Central memory CD8-positive, alpha-beta T cell (primary cell): ENCODE measurements at regions not wholly inside any gene's neighbourhood (a gene's known extent, or its start where the extent isn't known, plus 50 kb on each side); places are given as distances from the start of the nearest gene placed in this dataset.
"Not testable (repeated sequence)": the region's sequence is repeated elsewhere in the genome, so short reads cannot be mapped to it uniquely, and the experiment has no call there.

Experiments
- ATAC-seq: fragments of 150-1000 bp; cut with Tn5 transposase; replicated peaks from 2 replicates; pipeline ENCODE4 v1.10.0; 2022; ENCODE audit warnings: mild to moderate bottlenecking, moderate FRiP score, moderate number of reproducible peaks; ENCODE audit not compliant: poor library complexity, severe bottlenecking; ENCODE audit errors: extremely low read depth
- DNase-seq, 2 donors: peaks; one replicate each; pipeline ENCODE4 v3.0.0; 2021; ENCODE audit warnings: low spot score in 2 of 2
- H3K27ac Mint-ChIP-seq: one replicate; pipeline ENCODE4 v1.8.0; 2022; ENCODE audit warnings: low read depth, mild to moderate bottlenecking, moderate library complexity, mixed read lengths
- H3K27me3 Mint-ChIP-seq: one replicate; pipeline ENCODE4 v1.8.0; 2022; ENCODE audit warnings: mixed read lengths
- H3K36me3 Mint-ChIP-seq: one replicate; pipeline ENCODE4 v1.8.0; 2022; ENCODE audit warnings: mild to moderate bottlenecking, moderate library complexity, mixed read lengths; ENCODE audit not compliant: insufficient read depth
- H3K4me1 Mint-ChIP-seq: one replicate; pipeline ENCODE4 v1.8.0; 2022; ENCODE audit warnings: mixed read lengths
- H3K4me3 Mint-ChIP-seq: one replicate; pipeline ENCODE4 v1.8.0; 2022; ENCODE audit warnings: mild to moderate bottlenecking, moderate library complexity, mixed read lengths
- H3K9me3 Mint-ChIP-seq: one replicate; pipeline ENCODE4 v1.8.0; 2022; ENCODE audit warnings: mixed read lengths

GRCh38 chrX:44062840-44063239 is 89.7 kb upstream of the NDP start:
- Mint-ChIP-seq H3K4me1 (no peaks in the 10 kb centered on the region), H3K9me3 (no peaks in the 10 kb centered on the region), H3K4me3 (no peak overlapping the region), H3K27ac (no peak overlapping the region), H3K27me3 (no peaks in the 10 kb centered on the region), H3K36me3 (no peaks in the 10 kb centered on the region)
- DNase-seq (no peak), ATAC-seq (no peak)

- H3K27me3 Mint-ChIP-seq: no peaks in the 10 kb centered on the region
- ATAC-seq (no peak), DNase-seq (no peak)
- no peaks in the 10 kb centered on the region for H3K36me3 Mint-ChIP-seq
- no peaks in the 10 kb centered on the region for H3K4me1 Mint-ChIP-seq
- H3K27ac Mint-ChIP-seq: no peak overlapping the region
- H3K9me3 Mint-ChIP-seq: no peaks in the 10 kb centered on the region
- H3K4me3 Mint-ChIP-seq: no peak overlapping the region
Measured at GRCh38 chrX:44061968-44062614, 88.9 kb upstream of the NDP start.

DNA sequence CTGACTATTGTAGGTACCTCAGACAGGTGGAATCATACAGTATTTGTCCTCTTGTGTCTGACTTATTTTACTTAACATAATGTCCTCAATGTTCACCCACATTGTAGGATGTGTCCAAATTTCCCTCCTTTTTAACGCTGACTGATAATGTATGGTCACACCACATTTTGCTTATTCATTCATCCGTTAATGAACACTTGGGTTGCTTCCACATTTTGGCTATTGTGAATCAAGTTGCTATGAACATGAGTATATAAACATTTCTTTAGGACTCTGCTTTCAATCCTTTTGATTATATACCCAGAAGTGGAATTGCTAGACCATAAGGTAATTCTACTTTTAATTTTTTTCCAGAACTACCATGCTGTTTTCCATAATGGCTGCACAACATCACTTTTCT is 87.0 kb upstream of the NDP start:
- H3K4me3 Mint-ChIP-seq: no peak overlapping the region
- H3K36me3 Mint-ChIP-seq: no peaks in the 10 kb centered on the region
- H3K9me3 Mint-ChIP-seq: no peaks in the 10 kb centered on the region
- no peak overlapping the region for H3K27ac Mint-ChIP-seq
- no peaks in the 10 kb centered on the region for H3K27me3 Mint-ChIP-seq
- DNase-seq: no peak
- no peak for ATAC-seq
- peaks cover 9% of the 10 kb centered on the region for H3K4me1 Mint-ChIP-seq

DNA sequence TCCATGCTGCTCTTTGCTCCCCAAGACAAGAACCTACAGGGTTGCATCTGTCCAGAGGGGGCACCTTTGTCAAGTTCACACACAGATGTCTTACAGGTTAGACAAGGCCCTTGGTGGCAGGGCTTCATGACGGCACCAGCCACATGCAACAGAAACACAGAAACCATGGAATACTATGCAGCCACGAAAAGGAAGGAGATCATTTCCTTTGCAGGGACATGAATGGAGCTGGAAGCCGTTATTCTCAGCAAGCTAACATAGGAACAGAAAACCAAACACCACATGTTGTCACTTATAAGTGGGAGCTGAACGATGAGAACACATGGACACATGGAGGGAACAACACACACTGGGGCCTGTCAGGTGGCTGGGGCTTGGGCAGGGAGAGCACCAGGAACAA is 85.1 kb upstream of the NDP start:
- Mint-ChIP-seq H3K4me1 (peaks cover 14% of the 10 kb centered on the region), H3K9me3 (no peaks in the 10 kb centered on the region), H3K4me3 (no peak overlapping the region), H3K36me3 (no peaks in the 10 kb centered on the region), H3K27me3 (no peaks in the 10 kb centered on the region), H3K27ac (no peak overlapping the region)
- DNase-seq: no peak
- ATAC-seq: no peak

DNA sequence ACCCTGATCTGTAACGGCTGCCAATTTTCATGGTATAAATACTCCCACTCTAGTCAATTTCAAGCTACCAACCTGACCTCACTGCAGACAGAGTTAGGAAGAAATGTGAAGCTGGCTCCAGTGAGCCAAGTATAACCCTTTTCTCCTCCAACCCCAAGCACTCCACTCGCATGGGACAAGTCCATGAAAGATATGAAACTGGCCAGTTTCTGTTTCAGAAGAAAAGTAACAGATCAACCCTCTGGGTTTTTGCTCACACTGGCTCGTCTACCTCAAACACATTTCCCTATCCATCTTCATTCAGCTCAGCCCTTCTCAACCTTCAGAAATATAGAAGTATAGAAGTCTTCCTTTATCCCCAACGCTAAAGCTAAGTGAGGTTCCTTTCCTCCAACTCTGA is 82.4 kb upstream of the NDP start:
- no peak for DNase-seq
- no peak overlapping the region for H3K27ac Mint-ChIP-seq
- peak overlapping the region; percentile 48 for H3K4me3 Mint-ChIP-seq

GRCh38 chrX:44054863-44055601 is 81.8 kb upstream of the NDP start:
- ATAC-seq (no peak), DNase-seq (no peak)
- Mint-ChIP-seq H3K4me1 (peaks cover 14% of the 10 kb centered on the region), H3K9me3 (no peaks in the 10 kb centered on the region), H3K27me3 (no peaks in the 10 kb centered on the region), H3K36me3 (no peaks in the 10 kb centered on the region), H3K4me3 (peak overlapping the region; percentile 48), H3K27ac (no peak overlapping the region)

More for the DNA sequence above, 82.4 kb upstream of the NDP start:
- Mint-ChIP-seq H3K36me3 (no peaks in the 10 kb centered on the region), H3K27me3 (no peaks in the 10 kb centered on the region), H3K4me1 (peaks cover 14% of the 10 kb centered on the region), H3K9me3 (no peaks in the 10 kb centered on the region)
- ATAC-seq: no peak

- DNase-seq, H3K27me3 Mint-ChIP-seq, H3K9me3 Mint-ChIP-seq, ATAC-seq, H3K36me3 Mint-ChIP-seq, H3K4me3 Mint-ChIP-seq, H3K27ac Mint-ChIP-seq, H3K4me1 Mint-ChIP-seq: not testable (repeated sequence)
Measured at GRCh38 chrX:44045106-44045505, 71.9 kb upstream of the NDP start.

GRCh38 chrX:44043496-44043895 is 70.3 kb upstream of the NDP start:
- no peaks in the 10 kb centered on the region for H3K36me3 Mint-ChIP-seq
- H3K27me3 Mint-ChIP-seq: no peaks in the 10 kb centered on the region
- H3K9me3 Mint-ChIP-seq: no peaks in the 10 kb centered on the region
- no peak overlapping the region for H3K4me3 Mint-ChIP-seq
- H3K4me1 Mint-ChIP-seq: no peaks in the 10 kb centered on the region
- H3K27ac Mint-ChIP-seq: no peak overlapping the region
- DNase-seq: no peak
- no peak for ATAC-seq

DNA sequence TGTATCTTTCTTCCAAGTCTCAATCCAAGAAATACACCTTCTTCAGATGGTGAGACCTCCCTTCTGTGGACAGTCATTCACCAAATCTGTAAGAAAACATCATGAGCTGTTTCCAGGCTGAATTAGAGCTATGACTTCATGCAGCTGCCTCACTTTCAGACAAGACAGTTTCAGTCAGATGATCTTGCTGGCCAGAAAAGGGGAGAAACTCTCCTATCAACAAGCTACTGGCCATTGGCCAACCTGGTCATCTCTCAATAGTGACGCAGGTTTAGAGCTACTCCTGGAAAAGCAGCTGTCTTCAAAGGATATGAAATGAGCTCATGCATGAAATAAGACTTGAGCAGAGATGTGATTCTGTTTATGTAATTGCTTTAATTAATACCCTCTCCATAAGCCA is 69.6 kb upstream of the NDP start:
- ATAC-seq: no peak
- H3K36me3 Mint-ChIP-seq: no peaks in the 10 kb centered on the region
- no peak overlapping the region for H3K27ac Mint-ChIP-seq
- no peak overlapping the region for H3K4me3 Mint-ChIP-seq
- no peak for DNase-seq
- no peaks in the 10 kb centered on the region for H3K4me1 Mint-ChIP-seq
- H3K9me3 Mint-ChIP-seq: no peaks in the 10 kb centered on the region
- H3K27me3 Mint-ChIP-seq: no peaks in the 10 kb centered on the region

DNA sequence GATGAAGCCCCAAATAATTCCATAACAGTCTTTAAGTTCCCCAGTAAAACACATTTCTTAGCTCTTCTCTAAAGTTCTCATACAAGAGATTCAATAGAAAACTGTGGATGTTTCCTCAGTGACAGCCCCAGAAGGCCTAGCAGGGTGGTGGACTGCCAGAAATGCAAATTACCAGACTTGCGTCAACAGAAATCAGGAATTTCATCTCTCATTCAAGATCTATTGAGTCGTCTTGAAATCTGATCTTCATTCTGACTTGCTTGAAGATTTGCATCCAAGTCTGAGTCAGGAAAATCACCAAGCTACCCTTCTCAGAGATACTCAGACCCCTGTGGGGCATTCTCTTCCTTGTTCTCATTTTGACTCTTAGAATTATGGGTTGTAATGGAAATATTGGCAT is 68.9 kb upstream of the NDP start:
- Mint-ChIP-seq H3K9me3 (no peaks in the 10 kb centered on the region), H3K36me3 (no peaks in the 10 kb centered on the region), H3K27ac (no peak overlapping the region), H3K4me1 (no peaks in the 10 kb centered on the region), H3K4me3 (no peak overlapping the region), H3K27me3 (no peaks in the 10 kb centered on the region)
- no peak for ATAC-seq
- DNase-seq: no peak

DNA sequence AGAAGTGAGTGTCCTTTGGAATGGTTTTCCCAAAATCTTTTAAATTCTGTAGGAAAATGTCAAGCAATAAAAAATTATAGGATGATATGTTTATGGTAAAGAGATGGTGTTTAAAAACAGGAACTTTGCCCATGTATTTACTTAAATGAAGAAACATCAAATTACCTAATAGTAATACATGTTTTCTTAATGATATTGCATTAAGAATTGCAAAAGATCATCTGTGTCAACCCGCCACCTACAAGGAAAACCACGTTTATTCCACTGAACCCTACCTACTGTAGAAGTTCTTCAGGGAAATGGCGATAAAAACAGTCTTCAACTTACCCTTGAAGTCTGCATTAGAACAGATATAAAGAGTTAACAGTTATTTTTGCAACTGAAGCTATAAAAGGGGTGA is 67.2 kb upstream of the NDP start:
- Mint-ChIP-seq H3K27me3 (no peaks in the 10 kb centered on the region), H3K9me3 (no peaks in the 10 kb centered on the region), H3K4me3 (no peak overlapping the region), H3K4me1 (no peaks in the 10 kb centered on the region), H3K36me3 (no peaks in the 10 kb centered on the region), H3K27ac (no peak overlapping the region)
- no peak for ATAC-seq
- no peak for DNase-seq

- Mint-ChIP-seq H3K36me3 (no peaks in the 10 kb centered on the region), H3K4me1 (no peaks in the 10 kb centered on the region), H3K4me3 (no peak overlapping the region), H3K9me3 (no peaks in the 10 kb centered on the region), H3K27ac (no peak overlapping the region), H3K27me3 (no peaks in the 10 kb centered on the region)
- no peak for ATAC-seq
- no peak for DNase-seq
Measured at GRCh38 chrX:44039556-44039955, 66.4 kb upstream of the NDP start.

DNA sequence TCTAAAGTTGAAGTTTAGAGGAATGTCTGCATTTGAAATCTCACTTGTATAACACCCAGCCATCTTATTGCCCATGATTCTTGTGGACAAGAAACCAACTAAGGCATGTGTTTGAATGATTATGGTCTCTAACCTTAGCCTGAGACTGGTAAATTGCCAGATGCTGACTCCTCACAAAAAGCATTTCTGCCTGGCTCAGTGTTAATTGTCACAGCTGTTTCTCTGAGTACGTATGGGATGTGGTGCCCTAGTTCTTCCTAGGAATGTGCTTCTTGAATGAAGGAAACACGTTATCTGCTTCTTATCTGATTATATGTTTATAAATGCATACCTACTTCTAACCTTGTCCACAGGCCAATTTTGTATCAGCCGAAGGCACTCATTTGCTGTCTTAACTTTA is 63.1 kb upstream of the NDP start:
- no peak for DNase-seq
- no peak overlapping the region for H3K27ac Mint-ChIP-seq

More for the DNA sequence above, 63.1 kb upstream of the NDP start:
- no peaks in the 10 kb centered on the region for H3K9me3 Mint-ChIP-seq
- no peak for ATAC-seq
- no peaks in the 10 kb centered on the region for H3K36me3 Mint-ChIP-seq
- peaks cover 18% of the 10 kb centered on the region for H3K4me1 Mint-ChIP-seq
- no peaks in the 10 kb centered on the region for H3K27me3 Mint-ChIP-seq
- no peak overlapping the region for H3K4me3 Mint-ChIP-seq
